ENCODE measurements at regions not wholly inside any gene's neighbourhood (a gene's known extent, or its start where the extent isn't known, plus 50 kb on each side); places are given as distances from the start of the nearest gene placed in this dataset.

GRCh38 chr7:47093320-47094234, 488.3 kb downstream of the TNS3 start:
- H3K18ac ChIP-seq (ENCODE audit: extremely low read depth, low read length) = no peak overlapping the region
- H3K27ac ChIP-seq (ENCODE audit: low read depth, low read length) = no peak overlapping the region
- H3K79me2 ChIP-seq (ENCODE audit: control insufficient read depth in 1 of 2, insufficient read depth in 2 of 2, low read length in 2 of 2) = no peaks in the 10 kb centered on the region; a peak in 1 of 4 replicates
- no peaks in the 10 kb centered on the region for H4K20me1 ChIP-seq (replicated peaks in 1 of 2; ENCODE audit: control insufficient read depth in 1 of 2, insufficient read depth in 2 of 2, low read length in 2 of 2)
- H2BK120ac ChIP-seq (replicated peaks; ENCODE audit: low read depth, low read length) = no peak overlapping the region
- no peak overlapping the region for H3K14ac ChIP-seq (ENCODE audit: insufficient read length)
- no peaks in the 10 kb centered on the region for H3K36me3 ChIP-seq (ENCODE audit: control insufficient read depth in 2 of 4, insufficient read depth in 4 of 4, low read length in 3 of 4)
- no peaks in the 10 kb centered on the region for H3K9me3 ChIP-seq (ENCODE audit: insufficient read depth in 2 of 2, low read depth in 1 of 2, low read length in 1 of 2)
- H4K5ac ChIP-seq (ENCODE audit: insufficient read length, low read depth, low read length) = no peak overlapping the region
- no peaks in the 10 kb centered on the region for H3K79me1 ChIP-seq (ENCODE audit: low read depth, low read length)
- H3K23ac ChIP-seq (ENCODE audit: insufficient read length) = no peak overlapping the region
- H3K4me2 ChIP-seq (ENCODE audit: insufficient read depth in 1 of 2, low read depth in 2 of 2, low read length in 2 of 2) = no peak overlapping the region
- no peak overlapping the region for H4K91ac ChIP-seq (replicated peaks; ENCODE audit: insufficient read length, low read length)
- no peak overlapping the region for H3K4ac ChIP-seq (replicated peaks; ENCODE audit: insufficient read length, low read depth, low read length)
- no peak overlapping the region for H2AK5ac ChIP-seq (ENCODE audit: low read depth, low read length)
- H3K4me1 ChIP-seq (replicated peaks in 1 of 4; ENCODE audit: control insufficient read depth in 3 of 4, insufficient read depth in 4 of 4, low read length in 3 of 4) = no peaks in the 10 kb centered on the region
- no peak overlapping the region for H2BK5ac ChIP-seq (ENCODE audit: low read depth, low read length)
- TF ChIP-seq, protein P1, sequence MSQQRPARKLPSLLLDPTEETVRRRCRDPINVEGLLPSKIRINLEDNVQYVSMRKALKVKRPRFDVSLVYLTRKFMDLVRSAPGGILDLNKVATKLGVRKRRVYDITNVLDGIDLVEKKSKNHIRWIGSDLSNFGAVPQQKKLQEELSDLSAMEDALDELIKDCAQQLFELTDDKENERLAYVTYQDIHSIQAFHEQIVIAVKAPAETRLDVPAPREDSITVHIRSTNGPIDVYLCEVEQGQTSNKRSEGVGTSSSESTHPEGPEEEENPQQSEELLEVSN (IDR thresholded peaks at IDR 0.05) = no peak
- TF ChIP-seq SP2 (IDR thresholded peaks at IDR 0.05; ENCODE audit: low read length) (no peak), JUN (IDR thresholded peaks at IDR 0.05; ENCODE audit: low read depth, low read length) (no peak), EZH2 (IDR thresholded peaks at IDR 0.05; ENCODE audit: low read depth, low read length, severe bottlenecking) (no peak), RBBP5 (IDR thresholded peaks at IDR 0.05; ENCODE audit: borderline replicate concordance, low read depth, low read length) (no peak), CHD1 (IDR thresholded peaks at IDR 0.05; ENCODE audit: low read depth, low read length) (no peak), KDM4A (IDR thresholded peaks at IDR 0.05; ENCODE audit: low read depth, low read length, severe bottlenecking) (no peak), TBP (IDR thresholded peaks at IDR 0.05; ENCODE audit: low read depth, low read length) (no peak), HDAC2 (IDR thresholded peaks at IDR 0.05; ENCODE audit: borderline replicate concordance in 1 of 2, low read depth in 2 of 2, low read length in 2 of 2) (no peak), SP1 (IDR thresholded peaks at IDR 0.05; ENCODE audit: low read depth, low read length) (no peak), TAF1 (IDR thresholded peaks at IDR 0.05; ENCODE audit: low read depth, low read length) (no peak)
- TF ChIP-seq, protein P2, sequence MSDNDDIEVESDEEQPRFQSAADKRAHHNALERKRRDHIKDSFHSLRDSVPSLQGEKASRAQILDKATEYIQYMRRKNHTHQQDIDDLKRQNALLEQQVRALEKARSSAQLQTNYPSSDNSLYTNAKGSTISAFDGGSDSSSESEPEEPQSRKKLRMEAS (IDR thresholded peaks at IDR 0.05) = no peak
- CTCF ChIA-PET (ENCODE audit: partially characterized antibody) = interaction anchor here (0.8 to 1.3 kb wide), 6 partner anchors 8 to 1176 kb away, joined by 3 to 4 read pairs (median 3); no protein-coding TSS in a partner anchor
- no peak overlapping the region for H4K8ac ChIP-seq (ENCODE audit: extremely low read depth, insufficient read depth, low read length)
- FAIRE-seq = no peak
- H2AFZ ChIP-seq (ENCODE audit: low read length) = no peak overlapping the region
- H3K4me3 ChIP-seq (ENCODE audit: extremely low read depth in 1 of 4, insufficient read depth in 2 of 4, low read depth in 3 of 4, low read length in 4 of 4) = no peak overlapping the region
- H2BK12ac ChIP-seq (ENCODE audit: low read depth, low read length) = no peak overlapping the region
- POLR2A ChIA-PET (ENCODE audit: partially characterized antibody) = no interaction called here
- 90 to 100% methylated on average over 1 to 7 of the region's 7 CpGs for WGBS, 2 experiments (ENCODE audit: extremely low coverage in 1 of 2, insufficient coverage in 1 of 2, insufficient read length in 1 of 2, insufficient replicate concordance in 2 of 2, low coverage in 1 of 2, low lambda C conversion rate in 2 of 2, missing lambda C conversion rate in 1 of 2)
- peaks cover 3% of the 10 kb centered on the region; the same call in 1 of the 2 replicates for H3K23me2 ChIP-seq (ENCODE audit: low read depth, low read length)
- no peak for DNase-seq (ENCODE audit: low read depth in 1 of 2, low spot score in 2 of 2)
- no peaks in the 10 kb centered on the region; a peak in 1 of 7 replicates for H3K27me3 ChIP-seq (replicated peaks in 1 of 4; ENCODE audit: control insufficient read depth in 3 of 4, extremely low read depth in 1 of 4, insufficient read depth in 3 of 4, low read length in 3 of 4)
- no peak overlapping the region for H3K9ac ChIP-seq (replicated peaks in 1 of 4; ENCODE audit: extremely low read depth in 1 of 4, low read depth in 3 of 4, low read length in 3 of 4)
- no peak overlapping the region for H3K56ac ChIP-seq (replicated peaks; ENCODE audit: insufficient read length, low read depth, low read length)
- no peak overlapping the region for H2BK15ac ChIP-seq (ENCODE audit: low read length)
- no peak overlapping the region for H2BK20ac ChIP-seq (ENCODE audit: low read length)

Data from H1 (cell line).